HG03439 (cell line): ENCODE measurements at regions not wholly inside any gene's neighbourhood (a gene's known extent, or its start where the extent isn't known, plus 50 kb on each side); places are given as distances from the start of the nearest gene placed in this dataset.

ENCODE experiments used
- ATAC-seq: cut with Tn5 transposase; IDR thresholded peaks from one replicate; pipeline ENCODE4 v1.9.1; 2021; ENCODE audit warnings: mild to moderate bottlenecking, moderate library complexity; ENCODE audit not compliant: unreplicated experiment

GRCh38 chr1:38128511-38128910 is 81.9 kb upstream of the POU3F1 start:
- ATAC-seq: no peak

GRCh38 chr1:38127428-38127827 is 80.8 kb upstream of the POU3F1 start:
- ATAC-seq: no peak

GRCh38 chr1:38126970-38127369 is 80.4 kb upstream of the POU3F1 start:
- no peak for ATAC-seq

- ATAC-seq: no peak
These were observed 79.4 kb upstream of the POU3F1 start for GRCh38 chr1:38125837-38126520.

GRCh38 chr1:38125016-38125415 is 78.4 kb upstream of the POU3F1 start:
- ATAC-seq: no peak

GRCh38 chr1:38123356-38124135 is 77.0 kb upstream of the POU3F1 start:
- no peak for ATAC-seq

- no peak for ATAC-seq
These were observed 74.7 kb upstream of the POU3F1 start for GRCh38 chr1:38121231-38121680.

GRCh38 chr1:38120552-38121230 is 74.1 kb upstream of the POU3F1 start:
- no peak for ATAC-seq

- no peak for ATAC-seq
These were observed 72.4 kb upstream of the POU3F1 start for GRCh38 chr1:38118976-38119375.

- no peak for ATAC-seq
These were observed 70.9 kb upstream of the POU3F1 start for GRCh38 chr1:38117444-38117887.

- no peak for ATAC-seq
These were observed 69.1 kb upstream of the POU3F1 start for GRCh38 chr1:38115682-38116202.

GRCh38 chr1:38115226-38115625 is 68.6 kb upstream of the POU3F1 start:
- ATAC-seq: no peak

- no peak for ATAC-seq
These were observed 67.8 kb upstream of the POU3F1 start for GRCh38 chr1:38114241-38115026.

- ATAC-seq: no peak
These were observed 66.6 kb upstream of the POU3F1 start for GRCh38 chr1:38113159-38113666.

- ATAC-seq: no peak
These were observed 65.0 kb upstream of the POU3F1 start for GRCh38 chr1:38111589-38111988.

- no peak for ATAC-seq
These were observed 58.7 kb upstream of the POU3F1 start for GRCh38 chr1:38105267-38105666.

- no peak for ATAC-seq
These were observed 56.0 kb upstream of the POU3F1 start for GRCh38 chr1:38102636-38103035.

- no peak for ATAC-seq
These were observed 54.6 kb upstream of the POU3F1 start for GRCh38 chr1:38101037-38101785.

GRCh38 chr1:38098101-38098847 is 51.7 kb upstream of the POU3F1 start:
- no peak for ATAC-seq
